Endothelial cell (in vitro differentiated cells): ENCODE measurements at regions not wholly inside any gene's neighbourhood (a gene's known extent, or its start where the extent isn't known, plus 50 kb on each side); places are given as distances from the start of the nearest gene placed in this dataset.

Experiments
- DNase-seq: peaks from one replicate; pipeline ENCODE4 v3.0.0; 2021; ENCODE audit warnings: low spot score
- H3K27ac Mint-ChIP-seq: one replicate; pipeline ENCODE4 v1.8.0; 2021; ENCODE audit warnings: mixed read lengths, inconsistent platforms; ENCODE audit not compliant: unreplicated experiment
- H3K27me3 Mint-ChIP-seq: one replicate; pipeline ENCODE4 v1.8.0; 2021; ENCODE audit warnings: mild to moderate bottlenecking, moderate library complexity, mixed read lengths, inconsistent platforms; ENCODE audit not compliant: unreplicated experiment
- H3K36me3 Mint-ChIP-seq: one replicate; pipeline ENCODE4 v1.8.0; 2021; ENCODE audit warnings: mild to moderate bottlenecking, low read depth, mixed read lengths, inconsistent platforms; ENCODE audit not compliant: unreplicated experiment
- H3K4me1 Mint-ChIP-seq: one replicate; pipeline ENCODE4 v1.8.0; 2021; ENCODE audit warnings: mild to moderate bottlenecking, mixed read lengths, inconsistent platforms; ENCODE audit not compliant: unreplicated experiment
- H3K4me3 Mint-ChIP-seq: one replicate; pipeline ENCODE4 v1.8.0; 2021; ENCODE audit warnings: mild to moderate bottlenecking, mixed read lengths, inconsistent platforms; ENCODE audit not compliant: unreplicated experiment
- H3K9me3 Mint-ChIP-seq: one replicate; pipeline ENCODE4 v1.8.0; 2021; ENCODE audit warnings: mixed read lengths, inconsistent platforms; ENCODE audit not compliant: unreplicated experiment
- CTCF ChIP-seq: fragments of 200-600 bp; sonication (generic); IDR thresholded peaks from one replicate; pipeline ENCODE4 v1.5.0; 2021; ENCODE audit warnings: antibody characterized with exemption; ENCODE audit not compliant: unreplicated experiment

- Mint-ChIP-seq H3K9me3 (no peaks in the 10 kb centered on the region), H3K4me1 (no peaks in the 10 kb centered on the region), H3K4me3 (no peak overlapping the region), H3K27me3 (no peaks in the 10 kb centered on the region), H3K27ac (no peak overlapping the region), H3K36me3 (no peaks in the 10 kb centered on the region)
- no peak for TF ChIP-seq CTCF
- no peak for DNase-seq
These were observed 598.2 kb upstream of the NXPH2 start for GRCh38 chr2:139378373-139378772.

GRCh38 chr2:139374296-139374850 is 594.2 kb upstream of the NXPH2 start:
- TF ChIP-seq CTCF: no peak
- Mint-ChIP-seq H3K9me3 (no peaks in the 10 kb centered on the region), H3K27me3 (no peaks in the 10 kb centered on the region), H3K4me1 (no peaks in the 10 kb centered on the region), H3K27ac (no peak overlapping the region), H3K4me3 (no peak overlapping the region), H3K36me3 (no peaks in the 10 kb centered on the region)
- no peak for DNase-seq

DNA sequence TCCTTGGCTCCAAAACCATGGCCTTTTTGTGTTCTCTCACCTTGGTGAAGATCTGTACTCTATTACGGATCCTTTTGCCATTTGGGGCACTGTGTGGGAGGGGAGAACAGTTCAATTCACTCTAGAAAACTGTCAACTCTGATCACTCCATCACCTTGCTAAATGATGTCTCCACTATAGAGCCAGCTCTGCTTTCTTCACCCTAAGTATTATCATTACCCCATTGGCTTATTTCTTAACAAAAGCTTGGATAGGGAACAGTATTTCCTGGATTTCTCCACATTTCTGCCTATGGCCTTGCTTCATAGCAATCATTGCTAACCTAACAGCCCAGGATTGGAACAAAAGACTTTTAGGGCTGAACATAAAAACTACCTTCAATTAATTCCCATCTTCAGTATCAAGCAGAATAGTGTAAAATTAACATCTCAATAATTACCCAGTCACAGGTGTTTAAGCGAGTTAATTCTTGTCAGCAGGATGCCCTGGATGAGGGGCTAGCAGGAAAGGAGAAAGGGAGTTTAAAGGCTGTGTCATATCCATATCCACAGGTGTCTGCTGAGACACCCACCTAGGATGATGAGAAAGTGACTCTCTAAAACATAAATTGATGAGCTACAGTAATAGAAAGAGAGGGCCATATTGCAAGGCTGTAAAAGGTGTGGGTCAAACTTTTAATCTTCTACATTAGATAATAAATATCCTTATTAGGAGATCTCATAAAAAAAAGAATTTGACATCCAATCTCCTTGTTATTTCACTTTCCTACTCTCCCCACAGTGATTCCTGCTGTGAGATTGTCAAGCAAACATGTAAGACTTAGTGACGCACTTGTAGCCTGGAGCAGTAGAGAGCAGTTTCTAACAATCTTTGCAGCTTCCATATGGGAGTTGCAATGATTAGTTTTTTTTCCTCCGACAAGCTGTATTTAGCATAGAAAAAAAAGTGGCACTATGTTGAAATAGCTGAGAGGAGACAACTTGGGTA is 589.5 kb upstream of the NXPH2 start:
- TF ChIP-seq CTCF: no peak
- DNase-seq: no peak
- H3K27ac Mint-ChIP-seq: no peak overlapping the region
- H3K4me3 Mint-ChIP-seq: no peak overlapping the region
- no peaks in the 10 kb centered on the region for H3K27me3 Mint-ChIP-seq
- no peaks in the 10 kb centered on the region for H3K9me3 Mint-ChIP-seq
- H3K36me3 Mint-ChIP-seq: no peaks in the 10 kb centered on the region
- H3K4me1 Mint-ChIP-seq: no peaks in the 10 kb centered on the region

DNA sequence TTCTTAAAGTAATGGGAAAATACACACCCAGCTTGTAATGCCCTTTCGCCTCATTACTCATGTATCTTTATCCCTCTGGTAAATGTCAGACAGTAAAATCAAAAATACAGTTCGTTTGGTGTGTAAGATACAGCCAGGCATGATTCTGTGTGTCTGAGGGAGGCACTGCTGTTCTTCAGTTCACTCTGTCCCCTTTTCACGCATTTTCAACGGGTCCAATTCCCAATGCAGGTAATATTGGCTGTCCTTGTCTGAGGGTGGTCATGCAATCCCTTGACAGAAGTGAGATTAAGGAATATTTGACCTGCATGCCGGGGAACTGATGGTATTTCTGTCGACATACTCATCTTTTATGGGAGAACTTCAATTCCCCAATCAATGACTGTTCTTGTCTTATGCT is 587.2 kb upstream of the NXPH2 start:
- TF ChIP-seq CTCF: no peak
- Mint-ChIP-seq H3K4me3 (no peak overlapping the region), H3K9me3 (no peaks in the 10 kb centered on the region), H3K36me3 (no peaks in the 10 kb centered on the region), H3K4me1 (no peaks in the 10 kb centered on the region), H3K27me3 (no peaks in the 10 kb centered on the region), H3K27ac (no peak overlapping the region)
- no peak for DNase-seq

GRCh38 chr2:139366681-139367080 is 586.5 kb upstream of the NXPH2 start:
- no peaks in the 10 kb centered on the region for H3K4me1 Mint-ChIP-seq
- H3K36me3 Mint-ChIP-seq: no peaks in the 10 kb centered on the region
- no peaks in the 10 kb centered on the region for H3K27me3 Mint-ChIP-seq

More at GRCh38 chr2:139366681-139367080, 586.5 kb upstream of the NXPH2 start:
- no peak overlapping the region for H3K4me3 Mint-ChIP-seq
- no peak overlapping the region for H3K27ac Mint-ChIP-seq
- no peak for TF ChIP-seq CTCF
- no peak for DNase-seq
- H3K9me3 Mint-ChIP-seq: no peaks in the 10 kb centered on the region
